ENCODE measurements at regions not wholly inside any gene's neighbourhood (a gene's known extent, or its start where the extent isn't known, plus 50 kb on each side); places are given as distances from the start of the nearest gene placed in this dataset.
A peak's percentile ranks its signal among the peaks of the same experiment; 100 is the strongest.
"Not testable (repeated sequence)": the region's sequence is repeated elsewhere in the genome, so short reads cannot be mapped to it uniquely, and the experiment has no call there.

- no peaks in the 10 kb centered on the region for H3K27me3 ChIP-seq (ENCODE audit: control insufficient read depth, insufficient read depth, low read length)
- no peak overlapping the region for H3K4me3 ChIP-seq (ENCODE audit: low read length)
- no peak overlapping the region for H3K9ac ChIP-seq (ENCODE audit: low read length)
- H3K36me3 ChIP-seq (ENCODE audit: control insufficient read depth, insufficient read depth, low read length): no peaks in the 10 kb centered on the region
- no peaks in the 10 kb centered on the region for H3K4me1 ChIP-seq (ENCODE audit: control insufficient read depth, insufficient read depth, low read length)
- no peak overlapping the region for H3K27ac ChIP-seq (ENCODE audit: low read depth, low read length)
Measured at GRCh38 chr12:46647034-46647433, 178.8 kb downstream of the SLC38A4 start.

- not testable (repeated sequence) for H3K4me1 ChIP-seq (ENCODE audit: control insufficient read depth, insufficient read depth, low read length); H3K27ac ChIP-seq (ENCODE audit: low read depth, low read length); H3K27me3 ChIP-seq (ENCODE audit: control insufficient read depth, insufficient read depth, low read length); H3K36me3 ChIP-seq (ENCODE audit: control insufficient read depth, insufficient read depth, low read length); H3K4me3 ChIP-seq (ENCODE audit: low read length); H3K9ac ChIP-seq (ENCODE audit: low read length)
Measured at GRCh38 chr12:46641649-46642048, 184.1 kb downstream of the SLC38A4 start.

GRCh38 chr12:46635818-46636217, 190.0 kb downstream of the SLC38A4 start:
- H3K9ac ChIP-seq (ENCODE audit: low read length): no peak overlapping the region
- no peak overlapping the region for H3K27ac ChIP-seq (ENCODE audit: low read depth, low read length)
- no peak overlapping the region for H3K4me3 ChIP-seq (ENCODE audit: low read length)
- H3K4me1 ChIP-seq (ENCODE audit: control insufficient read depth, insufficient read depth, low read length): no peaks in the 10 kb centered on the region
- H3K27me3 ChIP-seq (ENCODE audit: control insufficient read depth, insufficient read depth, low read length): no peaks in the 10 kb centered on the region
- H3K36me3 ChIP-seq (ENCODE audit: control insufficient read depth, insufficient read depth, low read length): no peaks in the 10 kb centered on the region

GRCh38 chr12:46629331-46630229, 196.2 kb downstream of the SLC38A4 start:
- Histone ChIP-seq H3K27me3 (ENCODE audit: control insufficient read depth, insufficient read depth, low read length) (no peaks in the 10 kb centered on the region), H3K4me3 (ENCODE audit: low read length) (no peak overlapping the region), H3K4me1 (ENCODE audit: control insufficient read depth, insufficient read depth, low read length) (no peaks in the 10 kb centered on the region), H3K27ac (ENCODE audit: low read depth, low read length) (no peak overlapping the region), H3K9ac (ENCODE audit: low read length) (no peak overlapping the region), H3K36me3 (ENCODE audit: control insufficient read depth, insufficient read depth, low read length) (no peaks in the 10 kb centered on the region)

- Histone ChIP-seq H3K36me3 (ENCODE audit: control insufficient read depth, insufficient read depth, low read length) (no peaks in the 10 kb centered on the region), H3K27me3 (ENCODE audit: control insufficient read depth, insufficient read depth, low read length) (no peaks in the 10 kb centered on the region), H3K4me3 (ENCODE audit: low read length) (no peak overlapping the region), H3K27ac (ENCODE audit: low read depth, low read length) (no peak overlapping the region), H3K9ac (ENCODE audit: low read length) (no peak overlapping the region), H3K4me1 (ENCODE audit: control insufficient read depth, insufficient read depth, low read length) (no peaks in the 10 kb centered on the region)
Measured at GRCh38 chr12:46628176-46628575, 197.6 kb downstream of the SLC38A4 start.

GRCh38 chr12:46627686-46628085, 198.1 kb downstream of the SLC38A4 start:
- Histone ChIP-seq H3K27ac (ENCODE audit: low read depth, low read length) (no peak overlapping the region), H3K4me3 (ENCODE audit: low read length) (no peak overlapping the region), H3K9ac (ENCODE audit: low read length) (no peak overlapping the region), H3K4me1 (ENCODE audit: control insufficient read depth, insufficient read depth, low read length) (no peaks in the 10 kb centered on the region), H3K36me3 (ENCODE audit: control insufficient read depth, insufficient read depth, low read length) (no peaks in the 10 kb centered on the region), H3K27me3 (ENCODE audit: control insufficient read depth, insufficient read depth, low read length) (no peaks in the 10 kb centered on the region)

- H3K27ac ChIP-seq (ENCODE audit: low read depth, low read length); H3K4me3 ChIP-seq (ENCODE audit: low read length); H3K9ac ChIP-seq (ENCODE audit: low read length); H3K4me1 ChIP-seq (ENCODE audit: control insufficient read depth, insufficient read depth, low read length); H3K27me3 ChIP-seq (ENCODE audit: control insufficient read depth, insufficient read depth, low read length); H3K36me3 ChIP-seq (ENCODE audit: control insufficient read depth, insufficient read depth, low read length): not testable (repeated sequence)
Measured at GRCh38 chr12:46619474-46619873, 206.3 kb downstream of the SLC38A4 start.

GRCh38 chr12:46617737-46618136, 208.1 kb downstream of the SLC38A4 start:
- not testable (repeated sequence) for H3K27ac ChIP-seq (ENCODE audit: low read depth, low read length); H3K9ac ChIP-seq (ENCODE audit: low read length); H3K36me3 ChIP-seq (ENCODE audit: control insufficient read depth, insufficient read depth, low read length); H3K4me3 ChIP-seq (ENCODE audit: low read length); H3K27me3 ChIP-seq (ENCODE audit: control insufficient read depth, insufficient read depth, low read length); H3K4me1 ChIP-seq (ENCODE audit: control insufficient read depth, insufficient read depth, low read length)

GRCh38 chr12:46617167-46617566, 208.6 kb downstream of the SLC38A4 start:
- Histone ChIP-seq H3K4me1 (ENCODE audit: control insufficient read depth, insufficient read depth, low read length) (peaks cover 3% of the 10 kb centered on the region), H3K27ac (ENCODE audit: low read depth, low read length) (peak overlapping the region; percentile 33), H3K4me3 (ENCODE audit: low read length) (no peak overlapping the region)

GRCh38 chr12:46610754-46611153, 215.0 kb downstream of the SLC38A4 start:
- no peak overlapping the region for H3K27ac ChIP-seq (ENCODE audit: low read depth, low read length)
- H3K9ac ChIP-seq (ENCODE audit: low read length): no peak overlapping the region
- no peaks in the 10 kb centered on the region for H3K27me3 ChIP-seq (ENCODE audit: control insufficient read depth, insufficient read depth, low read length)
- H3K36me3 ChIP-seq (ENCODE audit: control insufficient read depth, insufficient read depth, low read length): no peaks in the 10 kb centered on the region
- no peaks in the 10 kb centered on the region for H3K4me1 ChIP-seq (ENCODE audit: control insufficient read depth, insufficient read depth, low read length)
- no peak overlapping the region for H3K4me3 ChIP-seq (ENCODE audit: low read length)

More at GRCh38 chr12:46617167-46617566, 208.6 kb downstream of the SLC38A4 start:
- H3K36me3 ChIP-seq (ENCODE audit: control insufficient read depth, insufficient read depth, low read length): no peaks in the 10 kb centered on the region
- H3K27me3 ChIP-seq (ENCODE audit: control insufficient read depth, insufficient read depth, low read length): no peaks in the 10 kb centered on the region
- H3K9ac ChIP-seq (ENCODE audit: low read length): no peak overlapping the region

GRCh38 chr12:46609674-46610073, 216.1 kb downstream of the SLC38A4 start:
- no peaks in the 10 kb centered on the region for H3K4me1 ChIP-seq (ENCODE audit: control insufficient read depth, insufficient read depth, low read length)
- no peak overlapping the region for H3K4me3 ChIP-seq (ENCODE audit: low read length)
- no peak overlapping the region for H3K27ac ChIP-seq (ENCODE audit: low read depth, low read length)
- H3K9ac ChIP-seq (ENCODE audit: low read length): no peak overlapping the region
- no peaks in the 10 kb centered on the region for H3K27me3 ChIP-seq (ENCODE audit: control insufficient read depth, insufficient read depth, low read length)
- no peaks in the 10 kb centered on the region for H3K36me3 ChIP-seq (ENCODE audit: control insufficient read depth, insufficient read depth, low read length)

GRCh38 chr12:46609273-46609623, 216.5 kb downstream of the SLC38A4 start:
- Histone ChIP-seq H3K27ac (ENCODE audit: low read depth, low read length) (no peak overlapping the region), H3K4me3 (ENCODE audit: low read length) (no peak overlapping the region), H3K4me1 (ENCODE audit: control insufficient read depth, insufficient read depth, low read length) (no peaks in the 10 kb centered on the region), H3K36me3 (ENCODE audit: control insufficient read depth, insufficient read depth, low read length) (no peaks in the 10 kb centered on the region), H3K27me3 (ENCODE audit: control insufficient read depth, insufficient read depth, low read length) (no peaks in the 10 kb centered on the region), H3K9ac (ENCODE audit: low read length) (no peak overlapping the region)

Measured in rectal smooth muscle tissue (tissue), 1 donor.